ENCODE measurements at regions not wholly inside any gene's neighbourhood (a gene's known extent, or its start where the extent isn't known, plus 50 kb on each side); places are given as distances from the start of the nearest gene placed in this dataset.

DNA sequence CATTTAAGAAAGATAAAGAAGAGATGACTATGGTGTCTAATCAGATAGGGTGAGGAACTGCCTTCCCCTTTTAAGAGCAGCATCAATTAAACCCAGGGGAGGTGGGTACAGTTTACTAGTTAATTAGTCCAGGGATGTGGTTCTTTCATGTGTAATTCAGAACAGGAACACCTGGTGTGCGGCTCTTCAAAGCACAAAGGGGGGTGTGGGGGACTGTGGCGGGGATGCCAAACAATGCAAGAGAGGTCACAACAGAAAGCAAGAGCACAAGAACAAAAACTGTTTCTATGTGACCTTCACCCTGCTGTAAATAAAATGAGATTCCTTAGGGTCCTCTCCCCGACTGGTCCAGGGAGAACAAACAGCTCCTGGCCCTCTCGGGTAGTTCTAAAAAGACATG is 183.9 kb upstream of the SOX5 start:
- Mint-ChIP-seq H3K27me3 (no peaks in the 10 kb centered on the region), H3K4me1 (ENCODE audit: low read depth) (no peaks in the 10 kb centered on the region), H3K36me3 (ENCODE audit: low read depth) (no peaks in the 10 kb centered on the region), H3K27ac (no peak overlapping the region), H3K4me3 (no peak overlapping the region), H3K9me3 (no peaks in the 10 kb centered on the region)
- DNase-seq (no peak), ATAC-seq (no peak)
- intact Hi-C loops (cut with micrococcal nuclease), result no loop called here
- TF ChIP-seq, protein P1, sequence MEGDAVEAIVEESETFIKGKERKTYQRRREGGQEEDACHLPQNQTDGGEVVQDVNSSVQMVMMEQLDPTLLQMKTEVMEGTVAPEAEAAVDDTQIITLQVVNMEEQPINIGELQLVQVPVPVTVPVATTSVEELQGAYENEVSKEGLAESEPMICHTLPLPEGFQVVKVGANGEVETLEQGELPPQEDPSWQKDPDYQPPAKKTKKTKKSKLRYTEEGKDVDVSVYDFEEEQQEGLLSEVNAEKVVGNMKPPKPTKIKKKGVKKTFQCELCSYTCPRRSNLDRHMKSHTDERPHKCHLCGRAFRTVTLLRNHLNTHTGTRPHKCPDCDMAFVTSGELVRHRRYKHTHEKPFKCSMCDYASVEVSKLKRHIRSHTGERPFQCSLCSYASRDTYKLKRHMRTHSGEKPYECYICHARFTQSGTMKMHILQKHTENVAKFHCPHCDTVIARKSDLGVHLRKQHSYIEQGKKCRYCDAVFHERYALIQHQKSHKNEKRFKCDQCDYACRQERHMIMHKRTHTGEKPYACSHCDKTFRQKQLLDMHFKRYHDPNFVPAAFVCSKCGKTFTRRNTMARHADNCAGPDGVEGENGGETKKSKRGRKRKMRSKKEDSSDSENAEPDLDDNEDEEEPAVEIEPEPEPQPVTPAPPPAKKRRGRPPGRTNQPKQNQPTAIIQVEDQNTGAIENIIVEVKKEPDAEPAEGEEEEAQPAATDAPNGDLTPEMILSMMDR (IDR thresholded peaks at IDR 0.05), result no peak
- ChIA-PET CTCF (no interaction called here), POLR2A (no interaction called here)

DNA sequence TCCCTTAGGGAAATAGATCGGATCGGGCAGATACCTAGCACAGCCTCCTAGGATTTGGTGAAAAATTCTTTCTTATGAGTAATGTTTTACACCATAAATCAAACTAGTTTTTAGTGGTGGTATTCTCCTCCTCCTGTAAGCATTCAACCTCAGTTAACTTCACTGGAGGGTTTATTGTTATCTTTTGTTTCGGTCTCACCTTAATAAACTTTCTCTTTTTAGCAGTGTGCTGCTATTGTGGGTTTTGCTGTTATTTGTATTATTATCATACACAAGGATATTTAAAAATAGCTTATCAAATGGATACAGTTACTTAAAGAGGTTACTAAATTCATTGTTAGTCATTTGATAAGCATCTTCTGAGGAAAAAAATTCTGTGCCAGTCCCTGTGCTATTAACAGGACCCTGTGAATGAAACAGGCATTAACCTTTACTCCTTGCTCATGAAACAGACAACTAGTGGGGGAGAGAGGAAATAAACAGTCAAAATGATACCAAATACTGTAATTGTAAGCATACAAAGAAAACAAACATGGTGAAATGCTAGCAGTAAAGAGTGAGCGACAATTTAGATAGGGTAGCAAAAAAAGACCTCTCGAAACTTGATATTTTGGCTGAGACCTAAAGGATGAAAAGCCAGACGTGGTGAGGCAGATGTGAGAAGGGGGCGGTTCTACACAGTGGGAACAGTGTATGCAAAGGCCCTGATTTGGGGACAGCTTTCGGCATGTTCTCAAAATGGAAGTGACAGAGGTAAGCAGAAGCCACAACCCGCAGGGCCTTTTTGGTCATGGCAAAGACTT is 178.7 kb upstream of the SOX5 start:
- intact Hi-C loops (cut with micrococcal nuclease), result no loop called here
- H3K27ac Mint-ChIP-seq, result no peak overlapping the region
- DNase-seq (no peak), ATAC-seq (no peak)
- no peaks in the 10 kb centered on the region for H3K27me3 Mint-ChIP-seq
- POLR2A ChIA-PET, result no interaction called here
- no peaks in the 10 kb centered on the region for H3K36me3 Mint-ChIP-seq (ENCODE audit: low read depth)
- H3K9me3 Mint-ChIP-seq, result no peaks in the 10 kb centered on the region
- H3K4me1 Mint-ChIP-seq (ENCODE audit: low read depth), result no peaks in the 10 kb centered on the region
- CTCF ChIA-PET, result no interaction called here
- TF ChIP-seq, protein P1 (IDR thresholded peaks at IDR 0.05), result no peak
- H3K4me3 Mint-ChIP-seq, result no peak overlapping the region

DNA sequence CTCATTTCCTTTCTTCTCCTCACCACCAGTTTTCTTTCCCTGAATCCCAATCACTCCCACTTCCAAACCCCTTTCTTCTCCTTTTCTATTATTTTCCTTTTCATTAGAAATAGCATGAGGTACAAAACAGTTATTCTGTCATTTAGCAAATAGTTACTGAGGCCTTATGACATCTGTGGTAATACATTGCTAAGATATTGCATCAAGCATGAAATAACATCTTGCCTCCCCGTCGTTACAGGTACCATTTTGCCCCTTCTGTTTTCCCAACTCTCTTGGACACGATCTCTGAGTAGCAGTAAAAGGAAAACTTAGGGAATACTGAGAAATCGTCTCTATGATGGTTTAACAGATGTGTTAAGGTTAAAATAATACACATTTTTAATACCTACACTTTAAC is 175.8 kb upstream of the SOX5 start:
- ChIA-PET POLR2A (no interaction called here), CTCF (no interaction called here)
- H3K27me3 Mint-ChIP-seq, result no peaks in the 10 kb centered on the region
- no peaks in the 10 kb centered on the region for H3K9me3 Mint-ChIP-seq
- intact Hi-C loops (cut with micrococcal nuclease), result no loop called here
- DNase-seq (no peak), ATAC-seq (no peak)
- H3K27ac Mint-ChIP-seq, result no peak overlapping the region
- no peaks in the 10 kb centered on the region for H3K36me3 Mint-ChIP-seq (ENCODE audit: low read depth)
- no peaks in the 10 kb centered on the region for H3K4me1 Mint-ChIP-seq (ENCODE audit: low read depth)
- no peak overlapping the region for H3K4me3 Mint-ChIP-seq
- TF ChIP-seq, protein P1 (IDR thresholded peaks at IDR 0.05), result no peak

DNA sequence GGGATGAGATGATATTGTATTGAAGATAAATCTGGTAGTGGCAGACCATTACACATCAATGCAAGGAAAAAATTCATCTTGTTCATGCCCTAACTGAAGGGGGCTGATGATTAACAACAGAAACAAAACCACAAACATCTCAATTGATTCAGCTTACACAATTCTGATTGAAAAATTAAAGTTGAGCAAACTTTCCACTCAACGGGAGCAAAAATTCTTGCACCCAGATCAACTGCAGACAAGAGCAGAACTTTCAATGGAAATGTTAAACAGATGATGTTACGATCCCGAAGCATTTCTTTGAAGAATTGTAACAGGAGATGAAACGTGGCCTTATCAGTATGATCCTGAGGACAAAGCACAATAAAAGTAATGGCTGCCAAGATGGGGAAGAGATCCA is 172.4 kb upstream of the SOX5 start:
- ChIA-PET CTCF (interaction anchor here (0.6 kb wide), 1 partner anchor 73 kb away, joined by 3 read pairs; no protein-coding TSS in a partner anchor), POLR2A (no interaction called here)
- no peaks in the 10 kb centered on the region for H3K4me1 Mint-ChIP-seq (ENCODE audit: low read depth)
- no peaks in the 10 kb centered on the region for H3K27me3 Mint-ChIP-seq
- H3K9me3 Mint-ChIP-seq, result no peaks in the 10 kb centered on the region
- no peaks in the 10 kb centered on the region for H3K36me3 Mint-ChIP-seq (ENCODE audit: low read depth)
- ATAC-seq, result no peak
- no peak overlapping the region for H3K4me3 Mint-ChIP-seq
- DNase-seq, result no peak
- H3K27ac Mint-ChIP-seq, result no peak overlapping the region
- TF ChIP-seq, protein P1 (IDR thresholded peaks at IDR 0.05), result no peak
- intact Hi-C loops (cut with micrococcal nuclease), result no loop called here

DNA sequence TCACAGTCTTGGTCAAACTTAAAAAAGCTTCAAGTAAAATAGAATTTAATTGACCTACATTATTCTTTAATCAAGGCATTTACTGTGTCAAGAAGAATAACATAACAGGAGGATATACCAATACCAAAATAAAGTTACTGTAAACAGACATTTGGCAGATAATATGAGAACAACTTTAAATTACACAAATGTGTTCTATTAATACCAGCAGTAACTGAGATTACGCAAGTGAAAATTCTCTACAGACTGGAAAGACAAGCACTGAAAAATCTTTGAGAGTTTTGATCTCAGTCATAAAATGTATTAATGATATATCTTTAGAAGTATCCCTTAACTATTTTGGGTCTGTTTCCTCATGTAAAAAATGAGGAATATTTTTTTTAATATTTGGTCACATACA is 169.2 kb upstream of the SOX5 start:
- H3K36me3 Mint-ChIP-seq (ENCODE audit: low read depth), result no peaks in the 10 kb centered on the region
- no peak for ATAC-seq

More for the DNA sequence above, 169.2 kb upstream of the SOX5 start:
- H3K4me1 Mint-ChIP-seq (ENCODE audit: low read depth), result no peaks in the 10 kb centered on the region
- TF ChIP-seq, protein P1 (IDR thresholded peaks at IDR 0.05), result no peak
- no peak overlapping the region for H3K27ac Mint-ChIP-seq
- no peaks in the 10 kb centered on the region for H3K27me3 Mint-ChIP-seq
- POLR2A ChIA-PET, result no interaction called here
- H3K4me3 Mint-ChIP-seq, result no peak overlapping the region
- intact Hi-C loops (cut with micrococcal nuclease), result no loop called here
- CTCF ChIA-PET, result no interaction called here
- no peaks in the 10 kb centered on the region for H3K9me3 Mint-ChIP-seq
- DNase-seq, result no peak
